ENCODE measurements at regions not wholly inside any gene's neighbourhood (a gene's known extent, or its start where the extent isn't known, plus 50 kb on each side); places are given as distances from the start of the nearest gene placed in this dataset.

DNA sequence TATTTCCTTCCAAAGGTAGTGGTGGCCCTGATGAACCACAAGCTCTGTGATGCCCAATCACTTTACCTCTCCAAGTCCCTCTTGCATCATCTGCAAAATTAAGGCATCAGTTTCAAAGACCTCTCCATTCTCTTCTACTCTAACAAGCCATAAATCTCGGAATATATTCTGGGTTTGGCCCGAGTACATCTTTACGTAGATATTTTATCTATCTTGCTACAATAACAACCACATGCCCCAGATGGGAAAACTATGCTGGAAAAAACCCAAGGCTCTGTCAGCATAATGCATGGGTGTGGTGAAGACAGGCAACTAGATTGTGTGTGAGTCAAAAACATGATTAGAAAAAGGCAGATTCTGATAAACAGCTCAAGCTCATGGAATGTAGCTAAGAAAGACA is 228.2 kb upstream of the BLID start:
- no peak for DNase-seq

DNA sequence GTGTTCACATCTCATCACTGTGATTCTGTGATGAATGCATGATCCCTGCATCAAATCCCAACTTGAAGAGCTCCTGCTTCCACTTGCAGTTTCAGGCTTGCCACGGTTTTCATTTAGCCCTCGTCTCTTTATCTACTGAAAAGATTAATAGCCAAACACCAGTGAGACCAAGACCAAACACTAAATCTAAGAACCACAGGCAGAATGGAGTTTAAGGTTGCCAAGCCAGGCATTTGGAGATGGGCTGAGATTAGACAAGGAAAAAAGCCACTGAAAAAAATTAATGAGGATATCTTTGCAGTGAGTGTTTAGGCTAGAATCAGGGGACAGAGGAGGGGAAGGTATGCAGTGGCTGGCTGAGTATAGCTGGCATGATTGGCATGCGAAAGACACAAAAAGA is 227.2 kb upstream of the BLID start:
- DNase-seq: no peak

DNA sequence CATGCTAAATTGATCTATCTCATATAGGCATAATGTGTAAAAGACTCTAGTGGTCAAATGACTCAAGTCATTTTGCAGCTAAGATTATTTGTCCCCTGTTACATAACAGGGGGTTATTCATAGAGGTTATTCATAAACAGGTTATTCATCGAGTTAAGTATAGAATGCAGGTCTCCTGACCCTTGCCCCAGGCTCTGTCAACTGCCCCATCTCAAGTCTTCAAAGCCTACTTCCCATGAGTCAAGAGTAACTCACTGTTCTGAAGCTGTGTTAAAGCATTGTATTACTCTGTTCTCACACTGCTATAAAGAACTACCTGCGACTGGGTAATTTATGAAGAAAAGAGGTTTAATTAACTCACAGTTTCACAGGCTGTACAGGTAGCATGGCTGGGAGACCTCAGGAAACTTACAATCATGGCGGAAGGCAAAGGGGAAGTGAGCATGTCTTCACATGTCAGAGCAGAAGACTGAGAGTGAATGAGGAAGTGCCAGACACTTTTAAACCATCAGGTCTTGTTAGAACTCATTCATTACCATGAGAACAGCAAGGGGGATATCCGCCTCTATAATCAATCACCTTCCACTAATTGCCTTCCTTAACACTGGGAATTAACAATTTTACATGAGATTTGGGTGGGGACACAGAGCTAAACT is 226.2 kb upstream of the BLID start:
- DNase-seq: no peak

DNA sequence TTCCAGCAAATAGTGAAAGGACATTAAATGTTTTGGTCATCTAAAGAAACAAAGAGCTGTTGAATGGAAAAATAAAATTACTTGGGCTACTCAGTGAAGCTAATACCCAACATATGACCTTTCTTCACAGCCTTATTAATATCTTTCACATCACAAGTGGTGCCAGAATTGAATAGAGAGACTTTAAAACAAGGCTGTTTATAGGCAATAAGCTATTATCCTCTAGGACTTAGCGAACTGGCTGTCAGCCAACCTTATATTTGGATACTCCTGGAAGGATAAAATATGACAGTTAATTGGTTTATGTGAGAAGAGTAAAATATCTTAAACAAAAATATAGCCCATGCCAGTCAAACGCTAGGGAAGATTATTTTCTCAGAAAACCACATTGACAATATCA is 225.5 kb upstream of the BLID start:
- DNase-seq: no peak

DNA sequence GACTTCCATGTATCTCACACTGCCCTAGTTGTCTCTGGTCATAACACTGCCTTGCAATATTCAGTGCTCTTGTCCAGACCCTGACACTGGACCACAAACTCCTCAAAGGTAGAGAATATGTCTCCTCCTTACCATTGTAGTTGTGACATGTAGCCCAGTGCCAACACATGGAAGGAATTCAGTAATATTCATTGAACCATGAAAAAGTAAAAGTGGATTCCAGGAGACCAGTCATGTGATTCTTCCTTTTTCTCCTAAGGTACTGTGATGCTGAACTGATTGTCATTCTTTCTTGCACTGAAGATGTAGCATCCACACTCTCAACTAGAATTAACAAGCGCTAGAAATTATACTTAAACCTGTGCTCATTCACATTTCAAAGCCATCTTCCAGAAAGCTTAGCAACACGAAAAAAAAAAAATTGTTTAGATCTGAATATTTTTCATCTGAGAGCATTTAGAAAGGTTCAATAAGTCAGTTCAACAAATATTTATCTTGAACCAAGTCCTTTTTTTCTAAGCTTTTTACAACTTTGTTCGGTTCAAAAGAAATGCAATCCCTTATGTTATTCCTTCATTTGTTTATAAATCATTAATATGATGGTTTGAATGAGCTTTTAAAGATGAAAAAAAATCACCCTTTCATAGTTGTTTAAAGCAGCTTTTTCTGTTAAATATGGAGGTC is 224.7 kb upstream of the BLID start:
- DNase-seq: no peak

DNA sequence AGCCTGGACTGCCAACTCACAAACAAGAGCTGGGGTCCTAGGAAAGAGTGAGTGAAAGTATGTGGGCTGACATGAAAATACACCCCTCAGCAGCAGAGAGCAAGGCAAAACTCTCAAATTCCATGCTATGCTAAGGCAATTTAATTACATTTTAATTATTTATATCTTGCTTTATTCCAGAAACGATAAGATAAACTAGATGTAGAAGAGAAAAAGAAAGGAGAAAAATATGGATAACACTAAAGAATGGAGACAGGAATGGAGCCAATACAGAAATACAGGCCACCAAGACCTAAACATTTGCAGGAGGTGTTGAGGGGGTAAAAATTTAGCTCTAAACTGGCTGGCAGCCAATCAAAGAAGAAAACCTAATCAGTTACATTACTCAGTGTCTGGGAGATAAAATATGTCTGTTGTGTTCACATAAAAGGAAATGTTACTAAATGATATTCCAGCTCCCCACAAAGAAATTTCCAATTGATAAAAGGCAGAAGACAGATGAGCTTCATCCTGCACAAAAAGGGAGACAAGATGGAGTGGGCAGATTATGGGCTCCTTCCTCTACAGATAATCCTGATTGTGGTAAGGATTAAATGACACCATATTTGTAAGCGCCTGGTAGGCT is 223.5 kb upstream of the BLID start:
- DNase-seq: no peak

DNA sequence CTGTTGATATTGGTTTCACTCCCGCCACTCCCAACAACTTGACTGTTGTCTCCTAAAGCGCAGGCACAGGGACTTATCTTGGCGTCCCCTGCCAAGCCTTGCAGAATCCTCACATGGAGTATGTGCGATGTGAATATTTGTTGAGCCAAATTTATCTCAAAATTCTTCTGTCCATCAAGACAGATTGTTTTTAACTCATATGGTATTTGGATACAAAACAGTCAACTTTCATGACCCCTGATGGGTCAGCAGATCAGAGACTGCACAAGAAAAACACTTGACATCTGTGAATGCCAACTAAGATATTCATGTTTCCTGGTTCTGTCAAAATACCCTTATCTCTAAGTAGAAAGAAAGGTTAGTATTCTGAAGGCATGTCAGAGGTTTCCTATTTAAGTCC is 221.7 kb upstream of the BLID start:
- no peak for DNase-seq

DNA sequence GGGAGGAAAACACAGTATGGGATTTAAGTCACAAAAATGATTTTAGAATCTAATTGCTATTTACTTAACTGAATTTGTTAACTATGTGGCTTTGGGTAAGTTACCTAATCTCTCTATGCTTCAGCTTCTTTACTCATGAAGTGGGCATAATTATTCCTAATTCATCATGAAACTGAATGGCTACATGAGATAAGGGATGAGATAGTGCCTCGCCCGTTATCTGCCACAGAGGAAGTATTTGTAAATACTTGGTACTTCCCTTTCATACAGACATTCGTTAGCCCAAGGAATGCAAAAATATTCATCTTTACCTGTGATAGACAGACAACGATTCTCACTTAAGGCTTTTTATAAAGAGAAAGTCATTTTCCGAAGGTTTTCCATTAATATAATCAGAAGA is 221.2 kb upstream of the BLID start:
- DNase-seq: no peak

DNA sequence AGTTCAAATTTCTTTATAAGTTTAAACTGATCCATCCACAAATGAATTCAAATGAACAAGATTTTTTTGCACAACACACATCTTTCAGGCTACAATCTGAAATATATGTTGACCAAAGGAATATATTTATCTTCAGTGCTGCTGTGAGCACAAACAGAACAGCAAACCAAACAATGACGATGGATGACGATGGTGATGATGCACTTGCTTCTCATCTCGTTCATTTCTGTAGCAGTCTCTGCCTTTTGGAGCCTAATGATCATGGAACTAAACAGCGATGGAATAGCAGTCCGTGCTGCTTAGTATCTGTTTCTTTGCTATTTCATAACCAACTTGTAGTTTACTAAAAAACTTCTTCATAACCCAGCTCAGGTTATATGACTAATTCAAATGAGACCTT is 220.7 kb upstream of the BLID start:
- DNase-seq: no peak

DNA sequence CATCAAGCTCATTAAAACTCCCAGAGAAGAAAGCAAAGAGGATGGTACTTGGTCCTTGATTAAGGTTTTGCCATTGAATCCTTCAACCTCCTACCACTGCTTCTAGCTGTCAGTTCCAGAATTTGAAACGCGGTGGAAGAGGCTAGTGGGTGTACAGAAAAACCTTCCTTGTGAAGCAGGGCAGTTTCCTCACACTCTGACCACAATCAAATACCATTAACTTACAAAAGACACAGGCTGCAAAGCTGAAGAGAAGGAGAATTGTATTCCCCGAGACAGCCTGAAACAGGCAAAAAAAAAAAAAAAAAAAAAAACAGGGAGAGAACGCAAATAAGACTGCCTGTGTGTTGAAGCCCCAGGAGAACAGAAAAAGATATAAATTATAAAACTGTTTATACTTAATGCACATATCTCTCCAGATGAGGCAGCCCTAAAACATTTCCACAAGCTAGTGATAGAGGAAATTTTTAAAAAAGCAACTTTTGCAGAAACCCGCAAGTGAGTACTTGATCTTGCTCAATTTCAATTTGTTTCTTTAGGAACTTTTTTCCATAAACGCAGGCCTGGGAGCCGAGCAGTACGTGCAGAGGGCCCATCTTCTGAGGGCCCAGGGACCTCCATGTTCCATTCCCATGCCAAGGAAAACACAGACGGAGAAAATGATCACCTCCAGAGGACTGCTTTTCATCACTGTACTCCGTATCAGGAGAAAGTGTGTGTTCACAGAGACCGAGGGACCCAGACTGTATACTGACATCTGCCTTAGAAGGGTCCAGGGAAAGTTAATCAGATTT is 218.7 kb upstream of the BLID start:
- no peak for DNase-seq

DNA sequence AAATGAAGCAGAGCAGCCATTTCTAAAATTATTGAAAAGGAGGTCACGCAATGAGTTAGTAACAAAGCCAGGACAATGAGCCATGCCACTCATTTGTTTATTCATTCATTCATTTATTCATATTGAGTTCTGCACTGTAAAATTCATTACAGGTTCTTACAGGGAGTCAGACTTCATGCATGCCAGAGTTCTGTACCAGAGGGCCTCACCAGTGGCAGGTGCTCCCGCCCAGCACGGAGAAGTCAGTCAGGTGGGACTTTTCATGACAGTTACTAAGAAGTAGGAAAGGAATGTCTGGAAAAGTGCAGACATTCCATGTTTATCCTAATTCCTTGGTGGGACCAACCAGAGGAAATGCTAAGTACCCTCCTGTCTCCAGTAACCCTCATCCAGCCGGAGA is 217.5 kb upstream of the BLID start:
- no peak for DNase-seq

DNA sequence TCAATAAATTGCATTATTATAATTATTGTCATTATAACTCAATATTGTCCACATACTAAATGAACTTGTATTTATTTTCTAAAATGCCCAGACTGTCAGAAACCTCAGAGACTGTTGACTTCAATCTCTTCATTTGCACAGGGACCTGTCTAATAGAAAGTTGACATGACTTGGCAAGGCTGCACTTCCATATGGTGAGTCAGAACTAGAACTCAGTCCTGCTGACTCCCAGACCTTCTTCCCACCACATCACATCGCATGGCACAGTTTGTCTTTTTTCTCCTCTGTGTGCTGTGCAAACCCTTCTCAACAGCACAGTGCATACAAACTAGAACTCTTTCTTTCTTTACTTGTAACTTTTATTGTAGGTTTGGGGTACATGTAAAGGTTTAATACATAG is 215.1 kb upstream of the BLID start:
- no peak for DNase-seq

DNA sequence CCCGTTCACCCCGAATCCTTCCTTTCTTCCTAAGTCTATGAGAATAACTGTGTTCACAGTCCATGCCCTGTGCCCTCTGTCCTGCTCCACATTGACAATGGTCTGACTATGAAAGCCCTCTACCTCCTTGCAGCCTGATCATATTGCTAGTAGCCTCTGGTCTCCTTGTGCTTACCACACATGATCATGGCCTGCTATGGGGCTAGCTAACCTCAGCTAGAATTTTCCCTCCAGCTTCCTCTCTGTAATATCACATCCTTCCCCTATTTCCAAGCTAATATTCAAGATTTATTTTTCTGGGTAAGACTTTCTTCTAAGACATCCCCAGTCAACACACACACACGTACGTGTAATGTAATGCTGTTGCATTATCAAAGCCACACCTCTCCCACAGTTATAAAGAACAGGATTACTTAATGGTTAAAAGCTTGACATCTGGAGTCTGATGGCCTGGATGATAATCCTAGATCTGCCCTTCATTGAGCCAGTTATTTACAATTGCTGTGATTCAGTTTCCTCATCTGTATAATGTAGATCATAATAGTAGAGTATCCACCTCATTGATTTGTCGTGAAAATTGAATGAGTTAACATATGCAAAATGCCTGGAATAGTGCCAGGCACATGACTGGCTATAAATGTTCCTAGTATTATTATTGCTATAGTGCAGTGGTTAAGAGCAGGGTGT is 214.4 kb upstream of the BLID start:
- no peak for DNase-seq

DNA sequence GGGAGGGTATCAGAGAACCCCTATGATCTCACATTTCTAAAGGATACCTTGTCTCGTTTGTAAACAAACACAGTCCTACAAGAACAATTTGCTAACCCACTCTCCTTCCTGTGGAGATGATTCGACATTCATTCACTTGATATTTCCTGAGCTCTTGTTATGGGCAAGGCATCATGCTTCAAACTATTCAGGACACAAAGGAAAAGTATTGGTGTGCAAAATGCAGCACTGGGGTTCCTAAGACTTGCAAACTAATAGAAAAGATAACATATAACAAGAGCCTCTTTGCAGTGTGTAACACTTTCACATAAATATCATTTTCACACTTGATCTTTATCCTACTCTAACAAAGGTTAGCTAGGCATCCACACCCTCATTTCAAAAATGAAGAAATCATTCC is 211.5 kb upstream of the BLID start:
- DNase-seq: no peak

DNA sequence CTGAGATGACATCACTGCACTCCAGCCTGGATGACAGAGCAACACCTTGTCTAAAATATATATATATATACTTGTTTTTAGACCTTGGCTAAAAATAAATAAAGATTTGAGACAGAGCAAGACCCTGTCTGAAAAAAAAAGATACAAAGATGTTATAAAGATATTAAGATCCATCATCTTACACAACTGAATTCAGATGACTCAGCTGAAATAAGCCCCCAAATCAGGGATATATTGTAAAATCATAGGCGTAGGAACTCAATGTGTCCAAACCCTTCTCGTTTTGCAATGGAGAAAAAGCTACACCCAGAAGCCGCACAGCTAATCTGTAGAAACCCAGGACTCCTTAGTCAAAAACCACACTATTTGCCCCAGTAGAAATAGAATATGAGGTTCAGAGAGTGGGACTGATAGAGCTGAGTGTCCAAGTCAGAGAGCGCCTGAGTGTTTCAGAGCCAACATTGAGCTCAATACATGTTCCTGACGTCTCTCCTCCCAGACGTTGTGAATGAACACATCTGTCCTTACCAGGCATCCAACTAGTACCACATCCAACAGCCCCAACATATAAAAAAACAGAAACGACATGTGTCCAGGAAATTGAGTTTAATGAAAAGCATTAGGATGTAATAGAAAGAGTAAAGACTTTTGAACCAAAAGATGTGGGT is 207.9 kb upstream of the BLID start:
- no peak for DNase-seq

DNA sequence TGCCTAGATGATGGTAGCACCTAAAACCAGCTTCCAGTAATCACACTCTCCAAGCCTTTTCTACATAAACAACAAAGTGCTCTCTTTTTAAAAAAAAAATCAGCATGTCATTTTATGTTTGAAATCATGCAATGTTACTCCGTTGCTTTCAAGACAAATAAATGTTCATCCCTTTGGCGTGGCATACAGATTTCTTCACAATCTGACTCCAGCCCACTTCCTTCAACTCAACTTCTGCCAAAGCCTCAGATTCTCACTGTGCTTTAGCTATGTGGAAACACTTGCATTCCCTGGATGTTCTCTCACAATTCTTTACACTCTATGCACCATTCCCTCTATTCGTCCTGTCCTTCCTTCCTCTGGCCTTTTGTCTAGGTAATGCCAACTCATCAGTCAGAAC is 206.3 kb upstream of the BLID start:
- no peak for DNase-seq

DNA sequence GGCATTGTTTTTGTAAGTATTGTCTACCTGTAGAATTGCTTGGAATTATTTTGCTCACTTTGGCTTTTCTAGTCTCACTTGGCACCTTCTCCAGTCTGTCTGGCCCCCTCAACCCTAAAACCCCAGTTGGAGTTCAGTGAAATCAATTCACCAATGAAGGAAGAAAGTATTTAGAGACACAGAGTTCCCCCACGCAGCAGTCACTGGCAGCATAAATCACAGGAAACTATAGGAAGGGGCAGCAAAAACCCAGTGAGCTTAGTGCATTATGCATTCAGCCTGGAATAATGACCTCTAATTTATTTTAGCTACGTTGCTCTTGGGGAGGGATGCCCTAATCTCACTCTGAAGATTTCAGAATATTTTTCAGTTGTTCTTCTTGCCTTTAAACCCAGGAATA is 204.7 kb upstream of the BLID start:
- DNase-seq: no peak

DNA sequence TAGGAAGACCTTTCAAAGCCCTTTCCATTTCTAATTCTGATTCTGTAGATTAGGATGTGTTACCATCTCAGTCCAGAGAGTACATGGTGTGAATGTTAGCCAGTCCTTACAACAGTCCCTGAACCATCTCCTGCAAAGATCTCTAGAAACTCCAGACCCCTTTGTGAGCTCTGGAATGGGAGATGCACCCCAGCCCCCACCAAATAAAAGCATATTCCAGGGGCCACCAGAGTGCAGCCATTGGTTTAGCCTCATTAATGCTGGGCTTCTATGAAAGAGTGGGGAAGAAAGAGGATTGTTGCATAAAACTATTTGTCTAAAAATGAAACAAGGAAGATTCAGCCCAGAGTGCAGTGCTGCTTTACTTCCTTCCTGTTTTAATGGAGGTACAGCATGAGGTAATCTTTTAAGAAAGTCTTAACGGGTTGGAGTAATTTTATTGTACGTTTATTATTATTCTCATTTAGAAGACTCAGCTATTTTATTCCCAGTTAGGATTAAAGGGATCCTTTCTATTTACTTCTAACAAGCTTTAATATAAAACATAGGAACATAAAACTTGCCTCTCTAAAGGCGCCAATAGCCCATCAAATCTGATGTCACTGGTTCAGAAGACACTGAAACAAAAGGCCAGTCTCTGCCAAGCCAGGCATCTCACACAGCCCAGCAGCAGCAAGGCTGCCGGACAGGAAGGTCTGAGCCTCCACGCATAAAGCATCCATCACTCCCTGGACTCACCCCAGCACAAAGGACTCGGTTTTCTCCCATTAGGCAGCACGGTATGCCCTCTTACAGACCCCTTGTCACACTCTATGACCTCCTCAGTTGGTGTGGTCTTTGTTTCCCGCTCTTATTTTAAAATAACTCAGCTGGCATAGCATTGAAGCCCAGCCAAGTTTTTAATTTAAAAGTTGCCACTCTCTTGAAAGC is 203.9 kb upstream of the BLID start:
- DNase-seq: no peak

DNA sequence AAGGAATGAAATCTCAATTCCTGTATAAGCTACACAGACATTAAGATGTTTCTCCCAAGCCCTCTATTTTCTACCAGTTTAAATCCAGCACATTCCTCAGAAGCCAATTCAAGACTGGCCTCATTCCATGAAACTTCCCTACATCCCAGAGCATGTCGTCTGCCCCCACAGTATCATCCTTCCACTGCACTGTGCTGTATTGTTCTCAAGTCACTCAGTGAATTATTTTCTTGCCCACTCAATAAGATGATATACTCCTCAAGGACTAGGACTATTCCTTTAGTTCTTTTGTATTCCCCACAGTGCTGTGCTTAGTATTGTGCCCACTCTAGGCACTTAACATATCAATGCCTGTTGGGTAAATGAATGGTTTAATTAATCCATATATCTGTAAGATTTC is 203.1 kb upstream of the BLID start:
- DNase-seq: no peak

DNA sequence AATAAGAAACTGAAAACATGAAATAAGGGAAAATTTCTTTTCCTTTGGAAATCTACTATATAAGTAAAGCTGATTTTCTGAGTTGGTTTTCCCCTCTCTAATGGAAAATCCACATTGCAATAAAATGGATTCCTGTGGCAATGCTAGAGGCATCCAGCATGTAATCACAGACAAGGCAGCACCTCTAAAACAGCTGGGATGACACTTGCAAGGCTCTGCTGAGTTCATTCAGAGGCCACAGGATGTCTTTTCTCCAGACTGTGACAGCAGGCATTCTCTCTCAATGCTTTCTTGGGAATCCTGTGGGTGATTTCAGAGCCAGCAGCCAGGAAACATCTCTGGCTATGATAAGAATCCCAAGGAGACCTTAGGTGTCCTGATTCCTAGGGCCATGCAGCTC is 201.3 kb upstream of the BLID start:
- no peak for DNase-seq

DNA sequence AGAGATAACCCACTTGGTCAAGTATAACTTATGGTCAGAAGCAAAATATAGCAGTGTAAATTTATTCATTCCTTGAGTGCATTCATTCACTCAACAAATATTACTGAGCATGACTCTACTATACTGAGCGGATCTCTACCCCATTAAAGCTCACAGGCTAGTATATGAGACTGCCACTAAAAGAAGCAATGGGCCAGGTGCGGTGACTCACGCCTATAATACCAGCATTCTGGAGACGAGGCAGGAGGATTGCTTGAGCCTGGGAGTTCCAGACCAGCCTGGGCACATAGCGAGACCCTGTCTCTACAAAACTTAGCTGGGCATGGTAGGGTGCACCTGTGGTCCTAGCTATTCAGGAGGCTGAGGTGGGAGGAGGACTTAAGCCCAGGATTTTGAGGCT is 197.6 kb upstream of the BLID start:
- no peak for DNase-seq
